AG10803 (cell line): ENCODE measurements at regions not wholly inside any gene's neighbourhood (a gene's known extent, or its start where the extent isn't known, plus 50 kb on each side); places are given as distances from the start of the nearest gene placed in this dataset.

Experiments
- DNase-seq: peaks from one replicate; pipeline ENCODE4 v3.0.0; 2010; ENCODE audit warnings: low read depth
- H3K4me3 ChIP-seq: 2 replicates; pipeline ENCODE4 v1.5.1; 2011; ENCODE audit warnings: mild to moderate bottlenecking, low read length, control low read depth
- CTCF ChIP-seq: conservative IDR thresholded peaks from 2 replicates; pipeline ENCODE4 v1.5.1; 2011; ENCODE audit warnings: mild to moderate bottlenecking, low read length, control low read depth, inconsistent platforms

DNA sequence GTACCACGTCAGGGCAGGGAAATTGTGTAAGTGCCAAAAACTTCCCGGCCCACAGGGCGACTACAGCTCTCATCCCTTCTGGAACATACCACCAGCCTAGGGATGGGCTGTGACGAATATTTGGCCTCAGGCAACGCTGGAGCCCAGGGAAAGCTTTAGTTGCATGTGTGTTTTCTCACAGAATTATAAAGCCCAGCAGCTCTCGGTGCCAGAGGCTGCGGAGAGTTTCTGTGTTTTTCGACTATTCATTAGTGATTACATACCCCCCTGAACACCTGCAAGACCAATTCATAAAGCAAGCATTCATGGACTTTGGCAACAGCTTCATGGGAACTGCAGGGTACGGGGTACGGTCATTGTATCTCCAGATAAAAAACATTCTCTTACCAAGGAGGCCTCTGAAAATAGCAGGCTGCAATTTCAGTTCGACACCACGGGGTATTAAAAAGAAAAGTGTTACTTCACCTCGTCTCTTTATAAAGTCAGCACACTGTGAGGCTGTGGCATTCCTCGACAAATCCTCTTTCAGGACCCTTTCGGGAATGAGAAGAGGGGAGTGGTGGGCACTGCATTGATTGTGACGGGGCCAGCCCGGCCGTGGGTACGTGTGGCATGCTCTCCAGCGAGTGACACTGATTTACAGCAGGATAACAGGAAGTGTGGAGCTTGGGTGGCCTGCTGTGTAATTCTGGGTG is 243.6 kb upstream of the SORL1-AS1 start:
- no peak for TF ChIP-seq CTCF
- DNase-seq, result no peak
- no peak overlapping the region for H3K4me3 ChIP-seq

GRCh38 chr11:121692236-121692635 is 239.5 kb upstream of the SORL1-AS1 start:
- no peak for TF ChIP-seq CTCF
- H3K4me3 ChIP-seq, result no peak overlapping the region
- no peak for DNase-seq

- DNase-seq, result no peak
- TF ChIP-seq CTCF, result no peak
- no peak overlapping the region for H3K4me3 ChIP-seq
These were observed 236.3 kb upstream of the SORL1-AS1 start for GRCh38 chr11:121688860-121689614.

GRCh38 chr11:121688055-121688491 is 235.3 kb upstream of the SORL1-AS1 start:
- DNase-seq, result no peak
- no peak for TF ChIP-seq CTCF

GRCh38 chr11:121683791-121684190 is 231.0 kb upstream of the SORL1-AS1 start:
- no peak overlapping the region for H3K4me3 ChIP-seq
- DNase-seq, result no peak
- no peak for TF ChIP-seq CTCF

More at GRCh38 chr11:121688055-121688491, 235.3 kb upstream of the SORL1-AS1 start:
- no peak overlapping the region for H3K4me3 ChIP-seq
